ENCODE measurements at regions not wholly inside any gene's neighbourhood (a gene's known extent, or its start where the extent isn't known, plus 50 kb on each side); places are given as distances from the start of the nearest gene placed in this dataset.

GRCh38 chr18:67243799-67244587 is 272.5 kb downstream of the DSEL start (continued):
- no peak for TF ChIP-seq ZNF274 (IDR thresholded peaks at IDR 0.05; ENCODE audit: borderline replicate concordance, extremely low read depth, low read length)
- TF ChIP-seq SP1 (IDR thresholded peaks at IDR 0.05; ENCODE audit: low read depth, low read length), result no peak
- TF ChIP-seq JUN (IDR thresholded peaks at IDR 0.05; ENCODE audit: low read depth, low read length), result no peak
- TF ChIP-seq SUZ12 (IDR thresholded peaks at IDR 0.05; ENCODE audit: low read length), result no peak

Data from H1 (cell line).